ENCODE measurements at regions not wholly inside any gene's neighbourhood (a gene's known extent, or its start where the extent isn't known, plus 50 kb on each side); places are given as distances from the start of the nearest gene placed in this dataset.

DNA sequence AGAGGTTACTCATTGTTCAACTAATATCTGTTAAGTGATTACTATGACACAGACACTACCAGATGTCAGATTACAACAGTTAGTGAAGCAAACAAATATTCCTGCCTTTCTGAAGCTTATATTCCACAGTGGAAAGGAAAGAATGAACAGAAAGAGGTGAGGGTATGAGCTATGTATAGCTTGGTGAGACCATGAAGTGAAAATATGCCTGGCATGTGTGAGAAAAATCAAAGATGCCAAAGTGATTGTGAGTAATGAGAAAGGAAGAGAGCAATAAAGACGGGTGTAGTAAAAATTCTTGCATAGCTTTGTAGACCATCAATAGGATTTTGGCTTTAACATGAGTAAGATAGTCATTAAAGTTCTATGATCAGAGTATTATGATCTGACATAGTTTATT, 734.5 kb upstream of the NUDT12 start:
- Histone ChIP-seq H3K36me3 (no peaks in the 10 kb centered on the region), H3K4me1 (no peaks in the 10 kb centered on the region), H3K9me3 (replicated peaks) (no peaks in the 10 kb centered on the region), H3K4me3 (no peak overlapping the region), H3K27me3 (ENCODE audit: low read depth) (no peaks in the 10 kb centered on the region), H3K27ac (replicated peaks) (no peak overlapping the region)
- no peak for DNase-seq
- TF ChIP-seq, protein P1, sequence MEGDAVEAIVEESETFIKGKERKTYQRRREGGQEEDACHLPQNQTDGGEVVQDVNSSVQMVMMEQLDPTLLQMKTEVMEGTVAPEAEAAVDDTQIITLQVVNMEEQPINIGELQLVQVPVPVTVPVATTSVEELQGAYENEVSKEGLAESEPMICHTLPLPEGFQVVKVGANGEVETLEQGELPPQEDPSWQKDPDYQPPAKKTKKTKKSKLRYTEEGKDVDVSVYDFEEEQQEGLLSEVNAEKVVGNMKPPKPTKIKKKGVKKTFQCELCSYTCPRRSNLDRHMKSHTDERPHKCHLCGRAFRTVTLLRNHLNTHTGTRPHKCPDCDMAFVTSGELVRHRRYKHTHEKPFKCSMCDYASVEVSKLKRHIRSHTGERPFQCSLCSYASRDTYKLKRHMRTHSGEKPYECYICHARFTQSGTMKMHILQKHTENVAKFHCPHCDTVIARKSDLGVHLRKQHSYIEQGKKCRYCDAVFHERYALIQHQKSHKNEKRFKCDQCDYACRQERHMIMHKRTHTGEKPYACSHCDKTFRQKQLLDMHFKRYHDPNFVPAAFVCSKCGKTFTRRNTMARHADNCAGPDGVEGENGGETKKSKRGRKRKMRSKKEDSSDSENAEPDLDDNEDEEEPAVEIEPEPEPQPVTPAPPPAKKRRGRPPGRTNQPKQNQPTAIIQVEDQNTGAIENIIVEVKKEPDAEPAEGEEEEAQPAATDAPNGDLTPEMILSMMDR (IDR thresholded peaks at IDR 0.05; ENCODE audit: borderline replicate concordance): no peak
- intact Hi-C loops (cut with micrococcal nuclease): no loop called here

DNA sequence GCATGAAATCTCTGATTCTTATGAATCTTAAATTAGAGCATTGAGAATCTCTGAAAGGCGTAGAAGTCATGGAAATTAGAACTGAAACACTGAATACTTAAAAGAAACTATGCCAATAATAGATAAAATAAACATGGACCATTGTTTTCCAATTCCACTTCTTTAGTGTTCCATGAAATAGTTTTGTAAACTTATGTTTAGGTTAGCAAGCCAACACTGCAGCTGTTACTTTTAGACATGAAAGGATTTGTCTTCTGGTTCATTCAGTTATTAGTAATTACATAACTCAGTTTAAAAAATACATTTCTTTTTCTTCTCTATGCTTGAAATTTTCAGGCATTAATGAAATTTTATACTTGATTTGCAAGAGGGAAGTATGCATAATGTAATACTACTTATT, 733.4 kb upstream of the NUDT12 start:
- TF ChIP-seq, protein P1 (IDR thresholded peaks at IDR 0.05; ENCODE audit: borderline replicate concordance): no peak
- intact Hi-C loops (cut with micrococcal nuclease): no loop called here

DNA sequence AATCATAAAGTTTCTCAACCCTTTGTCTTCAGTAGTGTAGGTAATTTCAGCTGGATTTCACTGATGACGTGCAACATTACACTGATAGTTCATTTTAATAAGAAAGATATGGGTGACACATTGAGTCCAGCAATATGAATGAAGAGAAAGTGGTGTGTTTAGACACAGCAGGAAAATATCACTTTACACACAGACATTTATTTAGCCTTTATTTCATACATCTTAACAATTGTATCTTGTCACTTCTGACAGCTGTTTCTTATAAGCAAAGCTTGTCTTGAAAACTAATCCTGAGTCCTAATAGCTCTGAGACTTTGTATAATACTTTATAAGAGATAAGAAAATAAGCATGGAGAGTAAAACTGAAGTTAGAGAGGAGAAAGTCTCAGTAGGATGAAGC, 720.5 kb upstream of the NUDT12 start:
- TF ChIP-seq, protein P1 (IDR thresholded peaks at IDR 0.05; ENCODE audit: borderline replicate concordance): no peak
- no peaks in the 10 kb centered on the region for H3K36me3 ChIP-seq
- DNase-seq: no peak
- H3K27me3 ChIP-seq (ENCODE audit: low read depth): no peaks in the 10 kb centered on the region
- H3K9me3 ChIP-seq (replicated peaks): peaks cover 36% of the 10 kb centered on the region
- no peak overlapping the region for H3K4me3 ChIP-seq
- no peaks in the 10 kb centered on the region for H3K4me1 ChIP-seq
- intact Hi-C loops (cut with micrococcal nuclease): no loop called here
- H3K27ac ChIP-seq (replicated peaks): no peak overlapping the region

More for the DNA sequence above, 733.4 kb upstream of the NUDT12 start:
- Histone ChIP-seq H3K27ac (replicated peaks) (no peak overlapping the region), H3K36me3 (no peaks in the 10 kb centered on the region), H3K4me1 (no peaks in the 10 kb centered on the region), H3K4me3 (no peak overlapping the region), H3K9me3 (replicated peaks) (no peaks in the 10 kb centered on the region), H3K27me3 (ENCODE audit: low read depth) (no peaks in the 10 kb centered on the region)
- no peak for DNase-seq

DNA sequence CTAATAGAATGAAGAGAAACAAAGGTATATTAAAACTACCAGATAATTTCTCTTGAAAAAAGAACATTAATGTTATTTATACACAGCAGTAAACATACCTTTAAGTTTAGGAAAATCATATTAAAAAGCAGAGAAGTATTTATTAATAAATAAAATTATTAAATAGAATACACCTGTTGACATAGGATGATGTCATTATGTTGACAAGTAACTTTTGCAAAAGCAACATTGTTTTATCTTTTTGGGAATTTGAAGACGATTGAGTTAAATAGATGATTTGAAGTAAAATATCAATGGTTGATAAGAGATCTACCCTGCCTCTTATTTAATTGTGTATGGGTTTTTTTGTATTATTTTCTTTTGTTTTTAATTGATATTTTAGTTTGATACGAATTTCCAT, 711.1 kb upstream of the NUDT12 start:
- no peaks in the 10 kb centered on the region for H3K27me3 ChIP-seq (ENCODE audit: low read depth)
- TF ChIP-seq, protein P1 (IDR thresholded peaks at IDR 0.05; ENCODE audit: borderline replicate concordance): no peak
- H3K36me3 ChIP-seq: no peaks in the 10 kb centered on the region
- H3K9me3 ChIP-seq (replicated peaks): no peaks in the 10 kb centered on the region
- intact Hi-C loops (cut with micrococcal nuclease): no loop called here
- H3K4me1 ChIP-seq: no peaks in the 10 kb centered on the region
- H3K4me3 ChIP-seq: no peak overlapping the region
- DNase-seq: no peak
- no peak overlapping the region for H3K27ac ChIP-seq (replicated peaks)

DNA sequence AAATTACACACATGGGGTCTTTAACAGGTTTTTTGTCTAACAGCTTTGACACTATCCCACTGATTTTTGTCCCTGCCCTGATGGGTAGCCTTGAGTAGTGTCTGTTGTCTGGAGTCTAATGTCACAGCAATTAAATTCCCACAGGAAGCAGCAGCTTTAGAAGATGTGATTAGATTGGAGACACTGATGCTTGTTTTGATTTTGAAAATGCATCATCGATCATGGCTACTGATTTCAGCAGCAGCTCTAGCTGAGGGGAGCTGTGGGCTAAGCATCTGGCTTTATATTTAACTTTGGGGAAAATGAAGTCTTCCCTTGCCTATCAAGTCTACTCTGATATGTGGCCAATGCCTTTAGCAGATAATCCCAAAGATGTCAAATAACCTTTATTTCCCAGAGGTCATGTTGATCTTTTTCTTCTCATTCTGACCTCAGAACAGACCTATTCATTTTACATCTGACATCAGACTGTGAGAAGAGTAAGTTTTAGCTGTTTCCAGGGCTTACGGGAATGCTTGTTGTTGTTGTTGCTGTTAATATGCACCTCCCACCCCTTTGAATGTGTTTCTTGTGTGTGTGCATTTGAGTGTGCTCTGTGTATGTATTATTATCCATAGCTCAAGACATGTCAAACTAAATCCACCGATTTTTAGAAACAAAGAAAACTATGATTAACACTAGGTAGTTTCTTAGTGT, 704.9 kb upstream of the NUDT12 start:
- H3K9me3 ChIP-seq (replicated peaks): no peaks in the 10 kb centered on the region
- no peaks in the 10 kb centered on the region for H3K27me3 ChIP-seq (ENCODE audit: low read depth)
- DNase-seq: no peak
- no peak overlapping the region for H3K27ac ChIP-seq (replicated peaks)
- no peaks in the 10 kb centered on the region for H3K36me3 ChIP-seq
- intact Hi-C loops (cut with micrococcal nuclease): no loop called here
- no peaks in the 10 kb centered on the region for H3K4me1 ChIP-seq
- TF ChIP-seq, protein P1 (IDR thresholded peaks at IDR 0.05; ENCODE audit: borderline replicate concordance): no peak
- H3K4me3 ChIP-seq: no peak overlapping the region

All from left ventricle myocardium inferior (tissue), 1 donor.